H1 (cell line): ENCODE measurements at regions not wholly inside any gene's neighbourhood (a gene's known extent, or its start where the extent isn't known, plus 50 kb on each side); places are given as distances from the start of the nearest gene placed in this dataset.

Experiments used
- CTCF ChIA-PET: fragments of 300-600 bp; sonication (Branson Sonifier 250); formaldehyde crosslinking; loops from one replicate; lab custom pipeline; 2021; ENCODE audit not compliant: partially characterized antibody; lab: Charles Lee
- POLR2A ChIA-PET: fragments of 300-600 bp; sonication (Branson Sonifier 250); formaldehyde crosslinking; loops from one replicate; lab custom pipeline; 2021; ENCODE audit warnings: inconsistent platforms; ENCODE audit not compliant: partially characterized antibody; lab: Charles Lee
- DNase-seq, 2 experiments: peaks; one replicate each; pipeline versions ENCODE4 v3.0.0 to v3.0.0-alpha.2; 2010 to 2022; ENCODE audit warnings: low spot score in 2 of 2, low read depth in 1 of 2, mixed read lengths in 1 of 2
- FAIRE-seq: peaks from 2 replicates; lab custom pipeline; 2011; peaks lifted over from hg19 to GRCh38; lab: Jason Lieb, UNC
- H2AFZ ChIP-seq: 2 replicates; pipeline ENCODE4 v1.8.1; 2012; ENCODE audit warnings: low read length, inconsistent platforms
- H2AK5ac ChIP-seq: 2 replicates; pipeline ENCODE4 v1.6.1; 2013; ENCODE audit warnings: low read depth, low read length
- H2BK120ac ChIP-seq: replicated peaks from 2 replicates; pipeline ENCODE3; 2013; ENCODE audit warnings: low read depth, low read length, inconsistent platforms
- H2BK12ac ChIP-seq: 2 replicates; pipeline ENCODE4 v1.6.1; 2013; ENCODE audit warnings: low read depth, low read length
- H2BK15ac ChIP-seq: 2 replicates; pipeline ENCODE4 v1.6.1; 2013; ENCODE audit warnings: low read length
- H2BK20ac ChIP-seq: 2 replicates; pipeline ENCODE4 v1.6.1; 2013; ENCODE audit warnings: low read length
- H2BK5ac ChIP-seq: 2 replicates; pipeline ENCODE4 v1.6.1; 2013; ENCODE audit warnings: low read depth, low read length
- H3K14ac ChIP-seq: 2 replicates; pipeline ENCODE4 v1.6.1; 2013; ENCODE audit warnings: inconsistent platforms; ENCODE audit not compliant: insufficient read length
- H3K18ac ChIP-seq: 2 replicates; pipeline ENCODE4 v1.6.1; 2013; ENCODE audit warnings: low read length; ENCODE audit errors: extremely low read depth
- H3K23ac ChIP-seq: 2 replicates; pipeline ENCODE4 v1.6.1; 2013; ENCODE audit warnings: inconsistent platforms; ENCODE audit not compliant: insufficient read length
- H3K23me2 ChIP-seq: 2 replicates; pipeline ENCODE4 v1.6.1; 2013; ENCODE audit warnings: low read depth, low read length
- H3K27ac ChIP-seq: 2 replicates; pipeline ENCODE4 v1.6.1; 2011; ENCODE audit warnings: low read depth, low read length, inconsistent platforms
- H3K27me3 ChIP-seq, 4 experiments: replicated peaks in 1 of 4; 1 replicate in 1 of 4; 2 replicates in 3 of 4; pipeline versions ENCODE4 v1.6.1 to v1.8.1; 2011 to 2013; ENCODE audit warnings: low read length in 3 of 4, mild to moderate bottlenecking in 3 of 4, inconsistent platforms in 2 of 4, mixed read lengths in 2 of 4, moderate library complexity in 1 of 4; ENCODE audit not compliant: control insufficient read depth in 3 of 4, insufficient read depth in 3 of 4; ENCODE audit errors: extremely low read depth in 1 of 4
- H3K36me3 ChIP-seq, 4 experiments: 2 replicates each; pipeline versions ENCODE4 v1.6.1 to v1.8.1; 2011 to 2013; ENCODE audit warnings: mild to moderate bottlenecking in 4 of 4, low read length in 3 of 4, moderate library complexity in 2 of 4, control low read depth in 1 of 4, inconsistent platforms in 1 of 4; ENCODE audit not compliant: insufficient read depth in 4 of 4, control insufficient read depth in 2 of 4
- H3K4ac ChIP-seq: replicated peaks from 2 replicates; pipeline ENCODE3; 2013; ENCODE audit warnings: low read length, low read depth, mixed read lengths, inconsistent platforms; ENCODE audit not compliant: insufficient read length
- H3K4me1 ChIP-seq, 4 experiments: replicated peaks in 1 of 4; 1 replicate in 1 of 4; 2 replicates in 3 of 4; pipeline versions ENCODE4 v1.6.1 to v1.8.1; 2011 to 2013; ENCODE audit warnings: low read length in 3 of 4, inconsistent platforms in 2 of 4, mixed read lengths in 1 of 4; ENCODE audit not compliant: insufficient read depth in 4 of 4, control insufficient read depth in 3 of 4
- H3K4me2 ChIP-seq, 2 experiments: 2 replicates each; pipeline versions ENCODE4 v1.6.1 to v1.8.1; 2011 to 2013; ENCODE audit warnings: low read depth in 2 of 2, low read length in 2 of 2, control low read depth in 1 of 2, inconsistent platforms in 1 of 2, mild to moderate bottlenecking in 1 of 2; ENCODE audit not compliant: insufficient read depth in 1 of 2
- H3K4me3 ChIP-seq, 4 experiments: fragments of 200-600, 300-600 bp in 1 of 4; sonication (generic), shearing (Covaris generic), sonication (Bioruptor Twin) in 1 of 4; 2 replicates each; pipeline versions ENCODE4 v1.5.1 to v1.8.1; 2011 to 2016; ENCODE audit warnings: low read length in 4 of 4, low read depth in 3 of 4, control low read depth in 2 of 4, inconsistent platforms in 2 of 4, mild to moderate bottlenecking in 2 of 4, mixed read lengths in 1 of 4, moderate library complexity in 1 of 4; ENCODE audit not compliant: insufficient read depth in 2 of 4; ENCODE audit errors: extremely low read depth in 1 of 4
- H3K56ac ChIP-seq: replicated peaks from 2 replicates; pipeline ENCODE3; 2013; ENCODE audit warnings: low read depth, mild to moderate bottlenecking, mixed read lengths, low read length, inconsistent platforms; ENCODE audit not compliant: insufficient read length
- H3K79me1 ChIP-seq: 2 replicates; pipeline ENCODE4 v1.6.1; 2013; ENCODE audit warnings: low read depth, low read length, control low read depth
- H3K79me2 ChIP-seq, 2 experiments: 2 replicates each; pipeline versions ENCODE4 v1.6.1 to v1.8.1; 2012 to 2013; ENCODE audit warnings: low read length in 2 of 2, mild to moderate bottlenecking in 2 of 2, inconsistent platforms in 1 of 2; ENCODE audit not compliant: insufficient read depth in 2 of 2, control insufficient read depth in 1 of 2
- H3K9ac ChIP-seq, 4 experiments: replicated peaks in 1 of 4; 1 replicate in 1 of 4; 2 replicates in 3 of 4; pipeline versions ENCODE4 v1.6.1 to v1.8.1; 2011 to 2013; ENCODE audit warnings: low read depth in 3 of 4, low read length in 3 of 4, control low read depth in 2 of 4, mild to moderate bottlenecking in 2 of 4, moderate library complexity in 2 of 4, inconsistent platforms in 1 of 4; ENCODE audit errors: extremely low read depth in 1 of 4
- H3K9me3 ChIP-seq, 2 experiments: 2 replicates each; pipeline versions ENCODE4 v1.6.1 to v1.8.1; 2012 to 2013; ENCODE audit warnings: mild to moderate bottlenecking in 2 of 2, moderate library complexity in 2 of 2, control low read depth in 1 of 2, inconsistent platforms in 1 of 2, low read depth in 1 of 2, low read length in 1 of 2, mixed read lengths in 1 of 2; ENCODE audit not compliant: insufficient read depth in 2 of 2
- H4K20me1 ChIP-seq, 2 experiments: replicated peaks in 1 of 2; 2 replicates each; pipeline versions ENCODE3 to v1.8.1; 2011 to 2013; ENCODE audit warnings: inconsistent platforms in 2 of 2, low read length in 2 of 2, mild to moderate bottlenecking in 1 of 2; ENCODE audit not compliant: insufficient read depth in 2 of 2, control insufficient read depth in 1 of 2
- H4K5ac ChIP-seq: 2 replicates; pipeline ENCODE4 v1.6.1; 2013; ENCODE audit warnings: low read length, low read depth, mixed read lengths, inconsistent platforms; ENCODE audit not compliant: insufficient read length
- H4K8ac ChIP-seq: 2 replicates; pipeline ENCODE4 v1.8.0; 2013; ENCODE audit warnings: mild to moderate bottlenecking, moderate library complexity, low read length, inconsistent platforms; ENCODE audit not compliant: insufficient read depth; ENCODE audit errors: extremely low read depth
- H4K91ac ChIP-seq: replicated peaks from 2 replicates; pipeline ENCODE3; 2013; ENCODE audit warnings: low read length, mixed read lengths, inconsistent platforms; ENCODE audit not compliant: insufficient read length
- ATF2 ChIP-seq: IDR thresholded peaks from 2 replicates; pipeline ENCODE4 v1.6.1; 2012; ENCODE audit warnings: low read length, inconsistent platforms
- CTBP2 ChIP-seq: IDR thresholded peaks from 2 replicates; pipeline ENCODE4 v1.7.0; 2011; ENCODE audit warnings: borderline replicate concordance, mild to moderate bottlenecking, moderate library complexity, mixed read lengths, low read length; ENCODE audit not compliant: insufficient read depth, insufficient read length
- HDAC2 ChIP-seq, 2 experiments: fragments of 300-600 bp in 1 of 2; sonication (generic) in 1 of 2; IDR thresholded peaks; 2 replicates each; pipeline ENCODE4 v1.6.1; 2011 to 2012; ENCODE audit warnings: low read depth in 2 of 2, low read length in 2 of 2, mild to moderate bottlenecking in 2 of 2, moderate library complexity in 2 of 2, borderline replicate concordance in 1 of 2, inconsistent platforms in 1 of 2
- JUND ChIP-seq: IDR thresholded peaks from 2 replicates; pipeline ENCODE4 v1.6.1; 2011; ENCODE audit warnings: mild to moderate bottlenecking, improper control_type of control experiment, low read length
- KDM5A ChIP-seq: fragments of 200-600 bp; IDR thresholded peaks from 2 replicates; pipeline ENCODE4 v1.7.1; 2012; ENCODE audit warnings: mild to moderate bottlenecking, low read length, inconsistent platforms, mixed read lengths
- SIRT6 ChIP-seq: IDR thresholded peaks from one replicate; pipeline ENCODE4 v1.7.1; 2012; ENCODE audit warnings: low read length, inconsistent platforms
- SIX5 ChIP-seq: IDR thresholded peaks from 2 replicates; pipeline ENCODE4 v1.6.1; 2011; ENCODE audit warnings: mild to moderate bottlenecking, low read depth, low read length
- TCF12 ChIP-seq: IDR thresholded peaks from 2 replicates; pipeline ENCODE4 v1.6.1; 2011; ENCODE audit warnings: low read depth, mild to moderate bottlenecking, low read length
- WGBS, 2 experiments: shearing (Covaris generic) in 1 of 2; methylation state at CpG; one replicate each; pipeline versions ENCODE4 v1.1.6 to v1.1.7; 2013 to 2015; ENCODE audit warnings: low lambda C conversion rate in 2 of 2, mixed read lengths in 2 of 2, inconsistent platforms in 1 of 2, low coverage in 1 of 2, missing lambda C conversion rate in 1 of 2; ENCODE audit not compliant: insufficient replicate concordance in 2 of 2, insufficient coverage in 1 of 2, insufficient read length in 1 of 2; ENCODE audit errors: extremely low coverage in 1 of 2, missing lambda C conversion rate in 1 of 2; 5-methylcytosine and 5-hydroxymethylcytosine counted together
- TF ChIP-seq, protein P1 (sequence below): IDR thresholded peaks from 2 replicates; pipeline ENCODE4 v1.6.1; 2012; ENCODE audit warnings: inconsistent platforms

DNA sequence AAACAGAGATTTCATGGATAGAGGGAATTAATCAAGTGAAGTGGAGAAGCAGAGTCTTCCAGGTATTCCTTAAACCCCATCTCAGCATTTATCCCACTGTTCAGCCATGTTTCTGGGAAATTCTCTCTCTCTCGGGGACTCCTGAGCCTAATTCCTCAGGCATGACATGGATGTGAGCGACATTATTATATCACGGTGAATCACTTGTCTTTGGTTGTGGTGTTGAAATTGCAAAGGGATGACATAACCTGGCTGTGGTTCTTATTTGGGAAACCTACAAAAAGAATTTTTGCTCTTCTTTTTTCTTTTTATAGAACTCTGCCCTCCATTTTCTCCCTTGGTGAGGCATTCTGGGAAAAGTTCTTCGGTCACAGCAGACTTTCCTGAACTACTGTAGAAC lies 457.9 kb upstream of the PTGER4 start:
- H2BK5ac ChIP-seq, result no peak overlapping the region
- H3K79me1 ChIP-seq, result no peaks in the 10 kb centered on the region
- no peak overlapping the region for H2BK15ac ChIP-seq
- H3K27ac ChIP-seq, result no peak overlapping the region
- CTCF ChIA-PET, result no interaction called here
- DNase-seq, result no peak
- H2AK5ac ChIP-seq, result no peak overlapping the region
- H3K36me3 ChIP-seq, result no peaks in the 10 kb centered on the region
- no peak overlapping the region for H3K18ac ChIP-seq
- no peak overlapping the region for H2AFZ ChIP-seq
- H3K4me2 ChIP-seq, result no peak overlapping the region
- no peak overlapping the region for H3K14ac ChIP-seq
- H3K4me3 ChIP-seq, result no peak overlapping the region
- no peaks in the 10 kb centered on the region for H3K4me1 ChIP-seq
- 100% methylated on average over 4 of the region's 4 CpGs; no CpG with 5 or more reads in 1 of the 2 experiments for WGBS, 2 experiments
- no peak overlapping the region for H3K4ac ChIP-seq
- no peak overlapping the region for H4K91ac ChIP-seq
- no peaks in the 10 kb centered on the region for H3K27me3 ChIP-seq
- H4K8ac ChIP-seq, result no peak overlapping the region
- FAIRE-seq, result no peak
- no peaks in the 10 kb centered on the region for H3K79me2 ChIP-seq
- TF ChIP-seq JUND (no peak), HDAC2 (IDR thresholded peaks at IDR 0.05; ENCODE audit: borderline replicate concordance in 1 of 2, low read depth in 2 of 2, low read length in 2 of 2) (no peak), CTBP2 (no peak), ATF2 (no peak), KDM5A (no peak), TCF12 (no peak), SIRT6 (no peak), SIX5 (no peak)
- TF ChIP-seq, protein P1, sequence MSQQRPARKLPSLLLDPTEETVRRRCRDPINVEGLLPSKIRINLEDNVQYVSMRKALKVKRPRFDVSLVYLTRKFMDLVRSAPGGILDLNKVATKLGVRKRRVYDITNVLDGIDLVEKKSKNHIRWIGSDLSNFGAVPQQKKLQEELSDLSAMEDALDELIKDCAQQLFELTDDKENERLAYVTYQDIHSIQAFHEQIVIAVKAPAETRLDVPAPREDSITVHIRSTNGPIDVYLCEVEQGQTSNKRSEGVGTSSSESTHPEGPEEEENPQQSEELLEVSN, result no peak
- no peak overlapping the region for H3K23ac ChIP-seq
- POLR2A ChIA-PET, result no interaction called here
- H2BK120ac ChIP-seq, result no peak overlapping the region
- H2BK20ac ChIP-seq, result no peak overlapping the region
- H4K5ac ChIP-seq, result no peak overlapping the region
- H2BK12ac ChIP-seq, result no peak overlapping the region
- no peaks in the 10 kb centered on the region for H4K20me1 ChIP-seq
- no peaks in the 10 kb centered on the region for H3K23me2 ChIP-seq
- H3K56ac ChIP-seq, result no peak overlapping the region
- H3K9ac ChIP-seq, result no peak overlapping the region
- H3K9me3 ChIP-seq, result no peaks in the 10 kb centered on the region; a peak in 1 of 4 replicates
